COLO829 (cell line): ENCODE measurements at regions not wholly inside any gene's neighbourhood (a gene's known extent, or its start where the extent isn't known, plus 50 kb on each side); places are given as distances from the start of the nearest gene placed in this dataset.
"Not testable (repeated sequence)": the region's sequence is repeated elsewhere in the genome, so short reads cannot be mapped to it uniquely, and the experiment has no call there.

Experiments
- DNase-seq: peaks from one replicate; pipeline ENCODE4 v3.0.0; 2012; ENCODE audit warnings: low spot score

DNA sequence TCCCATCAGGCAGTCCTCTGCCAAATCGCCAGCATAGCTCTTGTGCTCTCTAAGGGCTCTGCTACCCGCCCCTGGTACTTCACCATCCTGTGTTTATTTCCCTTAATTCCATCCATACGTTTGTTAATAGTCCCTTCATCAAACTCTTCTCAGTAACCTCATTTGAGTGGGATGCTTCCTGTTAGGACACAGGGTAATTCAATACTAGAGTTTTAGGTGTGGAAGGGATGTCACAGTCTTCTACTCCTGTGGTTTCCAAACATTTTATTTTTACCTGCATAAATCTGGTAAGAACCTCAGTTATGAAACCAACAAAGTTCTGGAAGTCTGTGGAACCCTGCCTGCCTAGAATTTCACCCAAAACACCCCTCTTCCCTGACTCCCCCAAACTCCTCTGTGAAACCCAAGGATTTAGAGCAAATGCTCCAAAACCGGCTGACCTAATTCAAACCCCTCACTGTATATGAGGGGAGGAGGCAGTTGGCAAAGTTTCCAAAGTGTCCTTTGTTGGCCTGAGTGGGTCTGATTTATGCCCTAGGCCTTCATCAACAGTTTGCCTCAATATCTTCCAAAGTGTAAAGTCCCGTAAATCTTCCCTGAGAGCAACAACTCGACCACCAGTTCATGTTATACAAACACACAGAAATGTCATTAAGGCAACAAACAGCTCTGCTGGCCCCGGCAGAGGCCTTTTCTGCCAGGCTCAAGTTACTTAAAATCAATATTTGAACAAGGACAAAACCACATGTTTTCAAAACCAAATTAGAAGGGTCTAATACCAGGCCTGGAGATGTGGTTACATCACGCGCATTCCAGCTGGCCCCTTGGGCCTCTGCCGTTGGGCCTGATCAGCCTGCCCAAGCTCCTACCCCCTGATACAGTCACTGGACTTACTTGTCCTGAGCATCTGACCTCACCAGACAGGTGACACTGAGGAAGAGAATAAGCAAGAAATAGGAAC lies 82.4 kb upstream of the FGGY start:
- no peak for DNase-seq

DNA sequence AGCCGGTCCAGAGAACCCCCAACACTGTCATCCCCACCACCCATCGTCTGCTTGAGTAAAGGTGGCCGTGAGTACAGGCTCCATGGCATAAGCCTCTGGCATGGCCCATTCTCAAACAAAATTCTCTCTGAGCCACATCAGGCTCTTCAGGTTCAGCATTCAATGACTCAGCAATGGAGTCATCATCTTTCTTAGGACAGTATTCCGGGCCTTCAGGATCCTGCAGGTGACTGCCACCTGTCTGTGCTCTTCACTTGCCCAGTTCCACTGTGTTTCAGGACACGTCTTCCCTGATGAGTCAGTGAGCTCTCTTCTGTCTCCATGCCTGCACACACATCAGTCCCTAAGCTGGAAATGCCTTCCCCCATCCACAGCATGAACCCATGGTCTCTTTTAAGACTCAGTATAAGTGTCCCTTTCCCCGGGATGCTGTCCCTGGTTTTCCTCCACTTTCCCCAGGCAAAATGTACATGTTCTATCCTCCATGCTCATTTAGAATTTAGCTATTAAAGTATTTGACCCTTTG lies 81.1 kb upstream of the FGGY start:
- DNase-seq: no peak

DNA sequence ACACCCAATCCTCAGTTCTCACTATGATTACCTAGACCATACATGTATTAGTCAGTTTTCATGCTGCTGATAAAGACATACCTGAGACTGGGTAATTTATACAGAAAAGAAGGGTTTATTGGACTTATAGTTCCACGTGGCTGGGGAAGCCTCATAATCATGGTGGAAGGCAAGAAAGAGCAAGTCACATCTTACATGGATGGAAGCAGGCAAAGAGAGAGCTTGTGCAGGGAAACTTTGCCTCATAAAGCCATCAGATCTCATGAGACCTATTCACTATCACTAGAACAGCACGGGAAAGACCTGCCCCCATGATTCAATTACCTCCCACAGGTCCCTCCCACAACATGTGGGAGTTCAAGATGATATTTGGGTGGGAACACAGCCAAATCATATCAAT lies 79.5 kb upstream of the FGGY start:
- DNase-seq: not testable (repeated sequence)

DNA sequence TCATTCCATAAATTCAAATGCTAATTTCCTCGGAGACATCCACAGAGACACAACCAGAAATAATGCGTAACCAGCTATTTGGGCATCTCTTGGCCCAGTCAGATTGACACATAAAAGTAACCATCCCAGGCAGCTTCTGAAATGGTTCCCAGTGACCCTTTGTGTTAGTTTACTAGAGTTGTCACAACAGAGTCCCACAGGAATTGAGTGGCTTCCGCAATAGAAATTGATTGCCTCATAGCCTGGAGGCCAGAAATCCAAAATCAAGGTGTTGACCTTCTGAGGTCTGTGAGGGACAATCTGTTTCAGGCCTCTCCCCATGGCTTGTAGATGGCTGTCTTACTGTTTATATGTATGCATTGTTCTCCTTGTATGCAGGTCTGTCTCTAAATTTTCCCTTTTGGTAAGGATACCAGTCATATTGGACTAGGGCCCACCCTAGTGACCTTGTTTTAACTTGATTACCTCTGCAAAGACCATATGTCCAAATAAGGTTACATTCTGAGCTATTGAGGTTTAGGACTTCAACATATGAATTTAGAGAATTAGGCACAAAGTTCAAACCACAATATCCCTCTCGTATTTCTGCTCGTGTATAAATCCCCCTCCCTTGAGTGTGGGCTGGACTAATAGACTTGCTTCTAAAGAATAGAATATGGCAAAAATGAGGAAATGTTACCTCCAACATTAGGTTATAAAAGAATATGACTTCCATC lies 78.2 kb upstream of the FGGY start:
- DNase-seq: no peak

DNA sequence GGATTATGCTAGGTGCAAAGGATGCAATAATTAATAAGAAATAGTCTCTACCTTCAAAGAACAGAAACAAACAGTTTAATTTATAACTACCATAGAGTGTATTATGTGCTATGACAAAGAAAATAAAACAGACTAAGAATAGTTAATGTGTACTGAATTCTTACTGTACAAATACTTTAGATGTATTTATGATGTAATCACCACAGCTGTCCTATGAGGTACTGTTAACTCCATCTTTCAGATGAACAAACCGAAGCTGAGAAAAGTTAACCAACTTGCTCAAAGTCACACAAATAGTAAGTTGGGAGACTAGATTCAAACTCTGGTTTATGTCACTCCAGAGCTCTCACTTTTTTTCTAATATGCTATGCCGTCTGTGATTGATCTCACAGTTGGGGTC lies 77.0 kb upstream of the FGGY start:
- no peak for DNase-seq

DNA sequence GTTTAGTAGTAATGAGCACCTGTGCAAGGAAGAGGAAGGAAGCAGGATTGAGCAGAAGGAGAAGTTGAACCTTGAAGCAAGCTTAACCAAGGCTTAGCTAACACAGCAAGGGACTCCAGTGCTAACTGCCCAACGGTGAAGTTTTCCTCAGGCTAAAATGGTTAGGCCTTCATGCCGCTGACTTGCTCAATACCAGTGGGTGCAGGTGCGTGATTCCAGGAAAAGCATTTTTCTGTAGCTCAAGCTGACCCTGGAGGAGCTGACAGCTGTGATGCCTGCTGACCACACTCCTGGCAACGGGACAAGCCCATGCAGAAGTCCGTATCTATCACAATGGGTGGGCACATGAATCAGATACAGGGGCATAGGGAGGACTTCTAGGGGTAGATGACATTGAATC lies 76.5 kb upstream of the FGGY start:
- no peak for DNase-seq

DNA sequence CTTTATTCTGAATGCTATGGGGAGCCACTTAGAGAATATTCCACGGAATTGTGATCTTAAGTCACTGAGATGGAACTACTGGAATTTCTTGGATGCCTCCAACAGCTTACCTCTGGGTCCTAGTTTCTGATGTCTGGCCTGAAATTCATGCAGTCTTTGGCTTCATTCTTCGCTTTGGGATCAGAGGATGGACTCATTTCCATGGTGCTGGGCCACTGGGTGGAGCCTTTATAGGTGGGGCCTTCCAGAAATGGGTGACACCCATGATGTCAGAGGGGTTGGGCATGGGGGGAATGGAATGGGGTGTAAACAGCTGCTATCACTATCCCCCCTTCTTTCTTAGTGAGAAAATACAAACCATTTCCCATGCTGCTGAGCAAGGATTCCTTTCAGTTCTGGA lies 73.7 kb upstream of the FGGY start:
- no peak for DNase-seq

DNA sequence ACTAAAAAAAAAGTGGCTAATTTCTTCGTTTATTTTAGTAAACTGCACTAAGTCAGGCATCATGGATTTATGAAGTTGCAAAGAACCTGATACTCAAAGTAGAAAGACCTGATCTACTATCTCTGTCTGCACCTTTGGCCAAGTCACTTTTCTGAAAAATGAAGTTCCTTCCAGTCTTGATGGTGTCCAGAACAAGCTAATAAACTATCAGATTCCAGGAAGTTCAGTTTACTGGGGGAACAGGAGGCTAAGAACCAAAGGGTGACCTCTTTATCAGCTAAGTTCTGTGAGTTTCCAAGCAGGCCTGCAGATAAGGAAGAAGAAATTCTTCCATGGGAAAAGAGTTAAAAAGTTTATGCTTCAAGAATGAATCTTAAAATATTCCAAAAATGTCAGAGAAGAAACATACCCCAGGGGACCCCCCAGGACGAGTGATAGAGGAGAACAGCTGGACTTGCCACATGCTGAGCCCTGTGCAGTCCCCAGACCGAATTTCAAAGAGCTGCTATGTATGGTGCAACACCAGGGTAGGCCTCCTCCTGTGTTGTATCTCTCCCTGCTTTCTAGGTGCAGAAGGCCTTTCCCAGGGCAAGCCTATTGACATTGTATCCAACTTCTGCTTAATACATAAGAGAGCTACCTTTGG lies 72.8 kb upstream of the FGGY start:
- DNase-seq: no peak

DNA sequence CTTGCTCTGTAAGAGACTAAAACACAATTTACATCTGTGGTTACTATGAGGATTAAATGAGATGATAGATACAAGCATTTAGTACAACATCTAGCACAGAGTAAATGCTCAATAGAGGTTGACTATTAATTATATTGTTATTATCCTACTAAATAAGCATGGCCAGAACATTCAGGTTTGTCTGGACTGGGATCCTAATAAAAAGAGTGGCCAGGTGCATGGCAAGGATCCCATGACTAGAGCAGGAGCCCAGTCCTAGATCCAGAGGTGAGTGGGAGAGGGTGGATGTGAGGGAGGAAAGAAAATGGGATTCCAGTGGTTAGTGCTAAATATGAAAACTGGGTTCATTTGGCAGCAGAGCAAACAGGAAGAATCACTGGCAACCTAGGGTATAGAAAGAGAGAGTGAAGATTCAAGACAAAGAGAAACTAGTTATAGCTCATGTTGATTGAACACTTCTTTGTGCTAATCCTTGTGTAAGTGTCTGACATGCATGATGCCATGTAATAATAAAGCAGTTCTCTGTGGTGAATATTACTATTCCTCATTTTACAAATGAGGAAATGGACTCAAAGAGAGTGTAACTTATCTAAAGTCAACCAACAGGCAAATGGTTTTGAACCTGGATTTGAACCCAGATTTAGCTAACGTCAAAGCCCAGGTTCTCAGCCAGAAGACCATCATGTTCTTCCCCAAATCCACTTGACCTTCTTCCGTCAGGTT lies 71.1 kb upstream of the FGGY start:
- no peak for DNase-seq

DNA sequence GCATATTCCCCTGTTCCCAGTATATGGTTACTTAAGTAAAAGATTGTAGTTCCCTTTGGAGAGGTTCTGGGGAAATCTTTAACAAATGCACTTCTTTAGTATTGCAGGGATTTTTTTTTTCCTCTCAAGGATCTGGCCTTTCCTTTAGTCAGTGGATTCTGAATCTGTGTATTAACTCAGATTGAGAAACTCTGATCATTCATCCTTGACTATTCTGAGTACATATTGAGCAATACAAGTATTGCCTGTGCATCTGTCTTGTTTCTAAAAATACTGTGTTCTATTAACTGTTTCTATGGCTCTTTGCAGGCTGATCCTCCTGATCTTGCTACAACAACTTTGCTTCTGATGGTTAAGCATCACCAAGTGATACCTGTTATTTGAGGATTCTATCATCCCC lies 67.8 kb upstream of the FGGY start:
- no peak for DNase-seq

DNA sequence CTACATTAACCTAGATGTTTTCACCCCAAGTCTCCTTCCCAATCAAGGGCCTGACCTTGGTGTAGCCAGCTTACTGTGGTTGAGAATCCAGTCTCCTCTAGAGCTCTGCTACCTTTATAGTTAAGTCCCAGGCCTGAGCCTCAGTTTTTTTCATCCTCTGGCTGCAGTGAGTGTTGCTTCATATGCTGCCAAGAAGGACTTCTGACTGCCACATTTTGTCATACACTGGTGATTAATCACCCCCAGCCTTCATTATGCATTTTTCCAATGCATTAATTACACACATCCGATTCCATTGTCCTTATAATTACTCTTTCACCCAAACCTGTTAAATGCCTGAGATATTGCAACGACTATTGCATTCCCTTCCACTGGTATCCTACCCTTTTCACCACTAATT lies 66.3 kb upstream of the FGGY start:
- DNase-seq: no peak

DNA sequence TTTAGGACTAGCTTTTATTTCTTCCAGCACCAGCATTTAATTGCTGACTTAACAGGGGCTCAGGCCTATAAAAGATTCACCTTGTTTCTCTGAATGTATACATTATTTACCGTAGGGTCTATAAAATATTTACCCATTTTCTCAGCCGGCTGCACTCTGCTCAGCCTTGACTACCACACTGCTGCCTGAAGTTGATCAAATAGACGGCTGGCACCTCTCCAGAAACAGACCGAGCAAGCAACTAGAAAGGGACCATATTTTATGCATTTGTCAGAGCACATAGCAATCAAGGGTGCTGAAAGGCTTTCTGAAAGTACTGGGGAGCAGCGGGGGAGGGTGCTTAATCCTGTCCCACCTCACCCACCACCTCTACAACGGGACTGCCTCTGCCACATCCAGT lies 64.7 kb upstream of the FGGY start:
- DNase-seq: no peak

DNA sequence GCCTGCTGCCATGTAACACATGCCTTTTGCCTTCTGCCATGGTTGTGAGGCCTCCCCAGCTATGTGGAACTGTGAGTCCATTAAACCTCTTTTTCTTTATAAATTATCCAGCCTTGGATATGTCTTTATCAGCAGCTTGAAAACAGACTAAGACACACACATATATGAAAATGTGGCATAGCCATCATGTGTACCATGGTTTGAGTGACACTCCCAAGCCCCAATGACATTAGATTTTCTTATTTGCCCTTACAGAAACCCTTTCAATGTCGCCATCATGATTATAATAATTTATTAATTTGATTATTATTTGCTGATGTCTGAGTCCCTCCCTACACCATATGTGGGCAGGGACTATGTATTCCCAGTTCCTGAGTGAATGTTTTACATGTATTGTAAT lies 63.5 kb upstream of the FGGY start:
- no peak for DNase-seq

DNA sequence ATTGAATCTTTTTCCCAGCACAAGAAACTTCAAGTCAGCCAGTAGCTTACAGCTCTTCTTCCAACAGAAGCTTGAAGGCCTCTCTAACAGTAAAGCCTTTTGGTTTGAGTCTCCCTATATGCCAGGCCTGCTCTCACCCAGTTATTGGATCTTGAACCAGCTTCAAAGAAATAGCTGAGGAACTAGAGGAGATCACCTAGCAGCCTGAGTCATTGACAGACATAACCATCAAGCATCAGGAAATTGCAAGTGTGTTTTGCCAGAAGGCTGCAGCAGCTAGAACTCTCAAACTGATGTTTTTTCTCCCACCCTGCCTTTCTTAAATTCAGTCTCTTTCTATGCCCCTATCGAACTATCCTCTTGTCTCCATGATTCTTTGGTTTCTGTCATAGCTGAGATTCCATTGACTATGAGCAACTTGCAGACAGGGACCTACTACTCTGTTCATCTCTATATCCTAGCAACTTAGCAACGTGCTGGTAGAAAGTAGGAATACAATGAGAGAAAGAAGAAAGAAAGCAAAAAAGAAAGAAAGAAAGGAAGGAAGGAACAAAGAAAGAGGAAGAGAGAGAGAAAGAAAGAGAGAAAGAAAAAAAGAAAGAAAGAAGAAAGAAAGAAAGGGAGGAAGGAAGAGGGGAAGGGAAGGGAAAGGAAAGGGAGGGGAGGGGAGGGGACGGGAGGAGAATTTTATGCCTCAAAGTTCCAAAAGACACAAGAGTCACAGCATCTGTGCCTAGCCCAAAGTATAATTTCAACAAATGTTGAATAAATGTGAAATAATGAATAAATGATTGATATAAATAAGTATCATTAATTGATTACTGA lies 60.0 kb upstream of the FGGY start:
- DNase-seq: no peak

DNA sequence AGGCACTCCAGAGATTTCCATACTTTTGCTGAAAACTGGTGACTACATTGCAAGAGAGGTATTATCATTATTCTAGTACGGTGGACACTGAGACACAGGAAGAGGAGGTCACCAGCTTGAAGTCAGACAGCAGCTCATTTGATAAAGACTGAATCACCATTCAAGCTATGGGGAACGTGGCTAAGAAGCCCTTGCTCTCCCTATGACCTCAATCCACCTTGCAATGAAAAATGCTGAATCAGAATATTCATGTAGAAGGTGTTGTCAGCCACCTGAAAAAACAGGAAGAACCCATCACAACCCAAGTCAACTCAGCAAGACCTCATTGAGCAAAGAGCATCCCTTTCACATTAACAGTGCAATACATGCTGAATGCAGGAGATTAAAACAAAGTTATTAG lies 59.0 kb upstream of the FGGY start:
- no peak for DNase-seq

DNA sequence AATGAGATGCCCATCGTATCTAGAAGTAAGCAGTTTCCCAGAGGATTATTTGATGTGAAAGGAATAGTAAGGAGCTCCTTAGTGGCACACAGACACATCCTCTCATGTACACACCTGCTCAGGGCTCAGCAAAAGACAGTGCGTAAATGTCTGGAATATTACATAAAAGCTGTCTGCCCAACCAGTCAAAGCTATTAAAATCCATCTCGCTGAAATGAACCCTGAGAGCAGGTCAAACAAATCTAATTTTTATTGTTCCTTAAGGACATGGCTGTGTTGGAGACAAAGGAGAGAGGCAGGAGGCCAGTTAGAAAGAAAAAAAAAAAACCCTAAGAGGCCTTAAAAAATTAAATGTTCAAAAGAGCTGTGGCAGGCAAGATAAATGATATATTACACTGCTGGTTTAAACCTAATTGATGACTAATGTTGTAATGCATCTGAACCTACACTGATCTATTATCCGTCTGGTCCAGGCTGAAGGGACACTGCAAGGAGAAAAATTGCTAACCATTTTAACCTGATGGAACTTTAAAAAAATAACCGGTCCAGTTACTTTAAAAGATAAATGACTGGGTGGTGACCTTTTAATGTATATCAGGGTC lies 58.5 kb upstream of the FGGY start:
- DNase-seq: no peak

DNA sequence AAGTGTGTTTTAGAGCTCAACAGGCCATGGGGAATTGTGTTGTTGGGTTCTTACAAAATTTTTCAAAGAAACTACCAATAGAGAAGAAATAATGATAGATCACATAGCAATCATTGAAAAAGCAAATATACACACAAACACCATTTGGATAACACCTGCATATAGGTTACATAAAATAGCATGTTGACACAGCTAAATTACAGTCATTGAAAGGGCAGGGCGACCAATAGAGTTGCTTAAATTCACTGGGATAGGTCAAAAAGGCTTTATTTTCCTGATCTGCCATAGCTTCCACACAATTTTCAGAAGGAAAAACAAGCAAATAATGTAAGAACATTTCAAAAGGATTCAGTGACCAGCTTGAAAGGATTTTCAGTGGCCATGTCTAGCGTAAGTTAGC lies 57.9 kb upstream of the FGGY start:
- DNase-seq: no peak

DNA sequence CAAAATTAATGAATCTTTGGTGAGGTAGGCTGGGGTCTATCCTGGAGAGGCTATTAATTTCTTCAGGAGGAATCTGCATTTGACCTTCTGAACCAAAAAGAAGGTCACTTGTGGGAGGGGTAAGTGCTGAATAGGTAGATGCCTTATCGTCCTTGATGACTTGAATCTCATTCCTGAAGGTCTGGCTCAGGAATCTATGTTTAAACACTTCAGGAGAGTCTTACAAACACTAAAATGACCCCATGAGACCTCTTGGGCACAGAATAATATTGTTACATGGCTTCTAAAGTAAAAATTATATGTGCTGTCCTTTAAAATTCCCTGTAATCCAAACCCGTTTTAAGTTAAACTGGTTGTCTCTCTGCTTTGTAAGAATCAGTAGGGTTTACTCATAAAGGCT lies 55.0 kb upstream of the FGGY start:
- no peak for DNase-seq

DNA sequence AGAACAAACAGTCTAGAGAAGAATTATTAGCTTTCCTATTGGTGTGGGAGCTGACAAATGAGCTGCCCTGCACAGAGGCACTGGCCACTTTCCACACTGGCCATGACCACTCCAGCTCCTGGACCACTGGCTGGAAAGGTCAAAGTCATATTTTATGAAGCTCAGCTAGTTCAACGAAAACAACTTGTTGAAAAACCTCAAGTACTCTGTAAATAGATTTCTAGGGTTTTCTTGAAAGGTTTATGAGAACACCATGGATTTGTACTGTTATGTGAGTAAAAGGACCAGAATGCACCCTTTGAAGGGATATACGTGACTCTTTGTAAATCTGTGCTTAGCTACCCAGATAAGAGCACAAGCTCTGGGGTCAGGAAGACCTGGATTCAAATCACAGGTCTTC lies 54.5 kb upstream of the FGGY start:
- DNase-seq: no peak

DNA sequence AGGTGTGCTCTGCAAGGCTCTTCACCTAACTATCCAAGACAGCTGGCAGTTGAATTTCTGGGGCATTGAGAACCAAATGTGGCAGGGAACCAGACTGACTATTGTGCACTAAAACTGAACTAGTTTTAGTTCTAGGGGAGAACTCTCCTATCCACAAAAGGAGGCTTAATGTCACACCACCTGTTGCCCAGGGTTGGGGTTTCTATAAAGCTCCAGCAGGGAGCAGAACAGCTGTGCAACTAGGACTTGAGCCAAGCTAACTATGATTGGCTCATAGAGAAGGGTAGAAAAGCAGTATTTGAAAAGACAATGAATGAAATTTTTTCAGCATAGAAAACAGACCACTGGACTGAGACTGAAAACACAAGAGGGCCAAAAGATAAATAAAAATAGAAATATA lies 53.3 kb upstream of the FGGY start:
- DNase-seq: no peak

DNA sequence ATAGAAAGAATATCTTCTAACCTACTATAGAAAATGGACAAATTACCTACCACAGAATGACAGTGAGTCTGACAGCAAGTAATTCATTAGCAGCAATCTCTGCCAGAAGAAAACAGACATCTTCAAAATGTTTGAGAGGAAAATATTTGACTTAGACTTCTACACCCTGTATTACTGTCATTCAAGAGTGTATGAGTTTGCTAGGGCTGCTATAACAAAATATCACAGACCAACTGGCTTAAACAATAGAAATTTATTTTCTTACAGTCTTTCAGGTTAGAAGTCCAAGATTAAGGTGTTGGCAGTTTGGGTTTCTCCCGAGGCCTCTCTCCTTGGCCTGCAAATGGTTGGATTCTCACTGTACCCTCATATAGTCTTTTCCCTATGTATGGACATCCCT lies 52.9 kb upstream of the FGGY start:
- no peak for DNase-seq
